Sigmoid colon (tissue), 4 donors: ENCODE measurements at regions not wholly inside any gene's neighbourhood (a gene's known extent, or its start where the extent isn't known, plus 50 kb on each side); places are given as distances from the start of the nearest gene placed in this dataset.

Experiments used
- EP300 ChIP-seq, 4 donors: sonication (generic); formaldehyde crosslinking; IDR thresholded peaks; one replicate each; pipeline ENCODE4 v1.6.1; 2017; ENCODE audit warnings: antibody characterized with exemption in 4 of 4
- POLR2A ChIP-seq, 2 donors: fragments of 450-650 bp; IDR thresholded peaks; one replicate each; pipeline ENCODE4 v1.6.1; 2016; ENCODE audit warnings: antibody characterized with exemption in 2 of 2, mild to moderate bottlenecking in 2 of 2, moderate library complexity in 2 of 2
- POLR2AphosphoS5 ChIP-seq, 4 donors: sonication (generic); formaldehyde crosslinking; IDR thresholded peaks; one replicate each; pipeline ENCODE4 v1.6.1; 2017; ENCODE audit warnings: antibody characterized with exemption in 4 of 4
- TF ChIP-seq, protein P1 (sequence below), 4 experiments: fragments of 450-650 bp in 3 of 4; fragments of 200-600 bp in 1 of 4; IDR thresholded peaks; one replicate each; pipeline ENCODE4 v1.5.1; 2016 to 2019; ENCODE audit warnings: antibody characterized with exemption in 4 of 4, mild to moderate bottlenecking in 3 of 4, moderate library complexity in 2 of 4

DNA sequence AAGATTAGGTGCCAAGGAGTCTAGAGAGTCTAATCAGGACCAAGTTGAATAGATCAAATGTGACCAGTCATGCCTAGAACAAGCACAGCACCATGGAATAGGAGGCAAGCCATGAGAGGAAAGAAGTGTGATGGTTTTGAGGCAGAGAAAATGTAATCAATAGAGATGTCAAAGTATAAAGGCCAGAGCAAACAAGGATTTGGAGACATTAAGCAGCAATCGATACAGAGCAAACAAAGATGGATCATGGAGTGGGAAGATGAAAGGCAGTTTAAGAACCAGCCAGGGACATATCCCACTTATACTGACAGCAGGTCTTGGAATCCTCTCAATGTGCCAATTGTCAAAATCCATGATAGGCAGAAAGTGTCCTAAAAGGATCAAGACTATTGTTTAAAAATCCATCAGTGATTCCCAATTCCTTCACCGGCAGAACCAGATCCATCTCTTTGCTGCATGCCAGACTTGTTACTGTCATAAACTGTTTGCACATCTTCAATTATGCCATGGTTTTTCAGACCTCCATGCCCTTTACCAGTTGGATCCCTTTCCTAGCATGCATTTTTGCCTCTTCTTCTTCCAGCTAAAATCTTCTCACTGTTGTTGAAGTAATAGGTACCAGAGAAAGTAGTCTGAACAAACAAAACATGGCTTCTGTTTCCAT is 520.7 kb upstream of the ARX start:
- no peak for TF ChIP-seq POLR2A (IDR thresholded peaks at IDR 0.05)
- TF ChIP-seq, protein P1, sequence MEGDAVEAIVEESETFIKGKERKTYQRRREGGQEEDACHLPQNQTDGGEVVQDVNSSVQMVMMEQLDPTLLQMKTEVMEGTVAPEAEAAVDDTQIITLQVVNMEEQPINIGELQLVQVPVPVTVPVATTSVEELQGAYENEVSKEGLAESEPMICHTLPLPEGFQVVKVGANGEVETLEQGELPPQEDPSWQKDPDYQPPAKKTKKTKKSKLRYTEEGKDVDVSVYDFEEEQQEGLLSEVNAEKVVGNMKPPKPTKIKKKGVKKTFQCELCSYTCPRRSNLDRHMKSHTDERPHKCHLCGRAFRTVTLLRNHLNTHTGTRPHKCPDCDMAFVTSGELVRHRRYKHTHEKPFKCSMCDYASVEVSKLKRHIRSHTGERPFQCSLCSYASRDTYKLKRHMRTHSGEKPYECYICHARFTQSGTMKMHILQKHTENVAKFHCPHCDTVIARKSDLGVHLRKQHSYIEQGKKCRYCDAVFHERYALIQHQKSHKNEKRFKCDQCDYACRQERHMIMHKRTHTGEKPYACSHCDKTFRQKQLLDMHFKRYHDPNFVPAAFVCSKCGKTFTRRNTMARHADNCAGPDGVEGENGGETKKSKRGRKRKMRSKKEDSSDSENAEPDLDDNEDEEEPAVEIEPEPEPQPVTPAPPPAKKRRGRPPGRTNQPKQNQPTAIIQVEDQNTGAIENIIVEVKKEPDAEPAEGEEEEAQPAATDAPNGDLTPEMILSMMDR (IDR thresholded peaks at IDR 0.05) = no peak
- no peak for TF ChIP-seq EP300 (IDR thresholded peaks at IDR 0.05)
- no peak for TF ChIP-seq POLR2AphosphoS5 (IDR thresholded peaks at IDR 0.05)
